ENCODE measurements at regions not wholly inside any gene's neighbourhood (a gene's known extent, or its start where the extent isn't known, plus 50 kb on each side); places are given as distances from the start of the nearest gene placed in this dataset.

DNA sequence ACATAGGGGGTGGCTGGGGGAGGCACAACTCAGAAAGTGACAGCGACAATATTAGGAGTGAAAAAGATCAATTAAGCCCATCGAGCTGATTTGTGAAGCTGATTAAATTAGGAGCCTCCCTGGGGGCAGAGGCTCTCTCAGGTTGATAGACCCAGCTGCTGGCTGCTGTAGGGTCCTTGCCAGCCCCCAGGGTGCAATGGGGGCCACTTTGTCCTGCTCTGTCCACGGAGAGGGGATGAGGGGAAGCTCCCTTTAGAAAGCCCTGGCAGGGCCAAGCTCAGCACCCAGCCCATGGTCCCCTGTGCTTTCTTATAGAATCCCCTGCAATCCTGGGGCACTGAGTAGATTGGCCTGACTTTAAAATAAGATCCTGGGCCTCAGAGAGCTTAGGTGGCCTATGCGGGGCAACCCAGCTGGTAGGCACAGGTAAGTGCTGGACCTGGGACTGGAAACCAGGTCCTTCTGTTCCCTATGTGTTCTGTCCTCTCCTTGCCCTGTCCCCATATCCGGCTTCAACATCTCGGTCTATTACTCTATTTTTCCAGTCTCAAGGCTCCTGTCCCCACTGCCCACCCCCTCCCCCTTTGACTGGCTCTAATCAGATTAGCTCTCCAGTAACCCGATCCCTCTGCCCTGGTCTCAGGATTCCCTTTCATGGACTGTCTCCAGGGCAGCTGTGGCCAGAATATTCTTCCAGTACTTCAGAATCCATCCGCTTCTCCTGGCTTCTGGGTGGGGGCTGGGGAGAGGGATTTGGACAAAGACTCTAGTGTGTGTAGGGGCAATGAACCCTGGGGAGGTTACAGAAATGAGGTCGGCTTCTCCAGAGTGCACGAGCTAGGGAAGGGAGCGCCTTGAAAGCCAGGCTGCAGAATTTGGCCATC is 259.6 kb downstream of the RPS24 start:
- TF ChIP-seq, protein P1, sequence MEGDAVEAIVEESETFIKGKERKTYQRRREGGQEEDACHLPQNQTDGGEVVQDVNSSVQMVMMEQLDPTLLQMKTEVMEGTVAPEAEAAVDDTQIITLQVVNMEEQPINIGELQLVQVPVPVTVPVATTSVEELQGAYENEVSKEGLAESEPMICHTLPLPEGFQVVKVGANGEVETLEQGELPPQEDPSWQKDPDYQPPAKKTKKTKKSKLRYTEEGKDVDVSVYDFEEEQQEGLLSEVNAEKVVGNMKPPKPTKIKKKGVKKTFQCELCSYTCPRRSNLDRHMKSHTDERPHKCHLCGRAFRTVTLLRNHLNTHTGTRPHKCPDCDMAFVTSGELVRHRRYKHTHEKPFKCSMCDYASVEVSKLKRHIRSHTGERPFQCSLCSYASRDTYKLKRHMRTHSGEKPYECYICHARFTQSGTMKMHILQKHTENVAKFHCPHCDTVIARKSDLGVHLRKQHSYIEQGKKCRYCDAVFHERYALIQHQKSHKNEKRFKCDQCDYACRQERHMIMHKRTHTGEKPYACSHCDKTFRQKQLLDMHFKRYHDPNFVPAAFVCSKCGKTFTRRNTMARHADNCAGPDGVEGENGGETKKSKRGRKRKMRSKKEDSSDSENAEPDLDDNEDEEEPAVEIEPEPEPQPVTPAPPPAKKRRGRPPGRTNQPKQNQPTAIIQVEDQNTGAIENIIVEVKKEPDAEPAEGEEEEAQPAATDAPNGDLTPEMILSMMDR (IDR thresholded peaks at IDR 0.05; ENCODE audit: insufficient read depth, missing control alignments), result no peak
- no peak for DNase-seq (ENCODE audit: insufficient read length, low spot score)
- FAIRE-seq, result no peak

DNA sequence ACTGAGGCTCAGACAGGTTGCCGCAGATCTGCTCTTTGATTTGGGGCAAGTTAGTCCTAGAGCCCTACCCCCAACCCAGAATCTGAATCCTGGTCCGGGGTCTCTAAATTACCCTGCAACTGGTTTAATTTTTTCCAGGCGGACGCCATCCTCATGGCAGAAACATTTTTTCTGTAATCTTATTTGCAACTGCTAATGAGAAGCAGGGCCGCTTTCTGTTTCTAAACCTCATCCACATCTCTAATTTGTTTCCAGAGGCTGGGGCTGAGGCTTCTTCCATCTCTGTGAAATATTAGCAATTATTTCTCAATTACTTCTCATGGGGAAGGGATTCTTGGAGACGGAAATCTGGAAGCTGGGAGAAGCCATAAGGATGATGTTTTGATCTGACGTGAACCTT is 261.6 kb downstream of the RPS24 start:
- DNase-seq (ENCODE audit: insufficient read length, low spot score) (no peak), FAIRE-seq (no peak)
- TF ChIP-seq, protein P1 (IDR thresholded peaks at IDR 0.05; ENCODE audit: insufficient read depth, missing control alignments), result no peak

DNA sequence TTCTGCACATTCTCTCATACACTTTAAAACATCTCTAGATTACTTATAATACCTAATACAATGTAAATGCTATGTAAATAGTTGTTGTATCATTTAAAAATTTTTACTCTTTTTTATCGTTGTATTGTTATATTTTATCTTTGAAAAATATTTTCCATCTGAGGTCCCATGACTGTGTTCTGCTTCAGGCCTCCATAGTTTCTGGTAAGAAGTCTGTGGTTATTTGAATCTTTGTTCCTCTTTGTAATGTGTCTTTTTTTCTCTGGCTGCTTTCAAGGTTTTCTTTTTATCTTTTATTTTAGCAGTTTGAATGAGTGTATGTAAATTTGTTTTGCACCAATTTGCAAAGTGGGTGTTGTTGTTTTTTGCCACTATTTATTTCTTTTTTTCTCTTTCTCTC is 263.1 kb downstream of the RPS24 start:
- FAIRE-seq (no peak), DNase-seq (ENCODE audit: insufficient read length, low spot score) (no peak)
- TF ChIP-seq, protein P1 (IDR thresholded peaks at IDR 0.05; ENCODE audit: insufficient read depth, missing control alignments), result no peak

DNA sequence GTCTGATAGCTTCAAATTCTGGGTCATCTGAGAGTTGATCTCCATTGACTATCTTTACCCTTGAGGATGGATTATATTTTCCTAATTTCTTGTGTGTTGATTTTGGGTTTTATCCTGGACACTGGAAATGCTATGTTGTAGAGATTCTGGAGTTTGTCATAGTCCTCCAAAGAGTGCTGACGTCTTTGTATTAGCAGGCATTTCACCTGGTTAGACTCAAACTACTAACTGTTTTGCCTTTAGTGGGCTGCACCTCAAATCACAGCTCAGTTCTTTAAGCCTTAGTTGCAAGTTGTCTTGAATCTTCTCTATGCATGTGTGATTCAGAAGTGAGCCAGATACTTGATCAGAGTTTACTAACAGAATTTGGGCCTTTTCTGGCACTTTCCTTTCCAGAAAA is 264.3 kb downstream of the RPS24 start:
- TF ChIP-seq, protein P1 (IDR thresholded peaks at IDR 0.05; ENCODE audit: insufficient read depth, missing control alignments), result no peak
- no peak for DNase-seq (ENCODE audit: insufficient read length, low spot score)
- no peak for FAIRE-seq

DNA sequence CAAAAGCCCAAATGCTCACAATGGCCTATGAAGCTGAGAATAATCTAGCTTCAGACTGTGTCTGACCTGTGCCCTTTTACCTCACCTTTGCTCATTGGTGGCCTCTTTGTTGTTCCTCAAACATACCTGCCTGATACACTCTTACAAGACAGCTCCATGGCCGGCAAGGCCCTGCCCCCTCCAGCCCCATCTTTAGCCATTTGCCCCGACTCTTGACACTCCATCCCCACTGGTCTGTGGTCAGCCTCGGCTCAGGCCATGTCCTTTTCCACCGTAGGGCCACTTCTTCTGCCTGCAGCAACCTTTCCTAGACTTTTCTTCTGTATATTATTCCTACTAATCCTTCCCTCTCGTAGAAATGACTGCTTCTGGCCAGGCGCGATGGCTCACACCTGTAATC is 265.2 kb downstream of the RPS24 start:
- TF ChIP-seq, protein P1 (IDR thresholded peaks at IDR 0.05; ENCODE audit: insufficient read depth, missing control alignments), result no peak
- FAIRE-seq, result no peak
- DNase-seq (ENCODE audit: insufficient read length, low spot score), result no peak

DNA sequence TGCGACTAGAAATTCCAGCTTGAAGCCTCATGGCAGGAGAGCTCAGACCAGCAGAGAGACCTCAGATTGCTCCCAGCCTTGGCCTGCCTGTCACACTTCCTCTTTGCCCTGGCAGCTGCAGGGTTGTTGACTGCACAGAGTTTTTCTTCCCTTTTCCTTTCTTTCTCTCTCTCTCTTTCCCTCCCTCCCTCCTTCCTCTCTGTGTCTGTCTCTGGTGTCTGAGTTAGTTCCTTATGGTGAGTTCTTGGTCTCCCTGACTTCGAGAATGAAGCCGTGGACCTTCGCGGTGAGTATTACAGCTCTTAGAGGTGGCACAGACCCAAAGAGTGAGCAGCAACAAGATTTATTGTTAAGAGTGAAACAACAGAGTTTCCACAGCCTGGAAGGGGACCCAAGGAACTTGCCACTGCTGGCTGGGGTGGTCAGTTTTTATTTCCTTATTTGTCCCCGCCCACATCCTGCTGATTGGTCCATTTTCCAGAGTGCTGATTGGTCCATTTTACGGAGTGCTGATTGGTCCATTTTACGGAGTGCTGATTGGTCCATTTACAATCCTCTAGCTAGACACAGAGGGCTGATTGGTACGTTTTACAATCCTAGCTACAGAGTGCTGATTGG is 266.3 kb downstream of the RPS24 start:
- no peak for FAIRE-seq
- DNase-seq (ENCODE audit: insufficient read length, low spot score), result no peak
- TF ChIP-seq, protein P1 (IDR thresholded peaks at IDR 0.05; ENCODE audit: insufficient read depth, missing control alignments), result no peak

DNA sequence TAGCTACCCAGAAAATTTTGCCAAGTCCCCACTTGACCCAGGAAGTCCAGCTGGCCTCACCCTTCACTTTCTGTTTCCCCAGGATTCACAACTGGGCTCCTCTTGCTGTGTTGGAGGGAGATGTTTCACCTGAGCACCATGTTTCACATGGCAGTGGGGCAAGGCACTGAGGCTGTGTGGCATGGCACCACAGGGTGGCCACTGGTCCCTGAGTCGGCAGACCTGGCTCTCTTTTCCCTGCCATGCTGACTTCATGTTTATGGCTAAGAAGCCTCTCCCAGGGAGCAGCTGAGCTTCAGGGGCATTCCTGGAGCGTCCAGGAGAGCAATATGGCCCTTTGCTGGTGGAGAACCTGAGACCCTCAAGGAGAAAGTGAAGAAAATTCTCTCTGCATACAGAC is 266.9 kb downstream of the RPS24 start:
- DNase-seq (ENCODE audit: insufficient read length, low spot score) (no peak), FAIRE-seq (no peak)
- TF ChIP-seq, protein P1 (IDR thresholded peaks at IDR 0.05; ENCODE audit: insufficient read depth, missing control alignments), result no peak

All from D721Med (cell line).